Stimulated activated CD4-positive, alpha-beta T cell treated with anti-CD3 and anti-CD28 coated beads, Interleukin-15, amount 100 ng/mL, for 48 hours (primary cell): ENCODE measurements at regions not wholly inside any gene's neighbourhood (a gene's known extent, or its start where the extent isn't known, plus 50 kb on each side); places are given as distances from the start of the nearest gene placed in this dataset.

Source experiments
- DNase-seq, 2 donors: peaks; one replicate each; pipeline ENCODE4 v3.0.0-alpha.2; 2020; ENCODE audit warnings: low read depth in 2 of 2

DNA sequence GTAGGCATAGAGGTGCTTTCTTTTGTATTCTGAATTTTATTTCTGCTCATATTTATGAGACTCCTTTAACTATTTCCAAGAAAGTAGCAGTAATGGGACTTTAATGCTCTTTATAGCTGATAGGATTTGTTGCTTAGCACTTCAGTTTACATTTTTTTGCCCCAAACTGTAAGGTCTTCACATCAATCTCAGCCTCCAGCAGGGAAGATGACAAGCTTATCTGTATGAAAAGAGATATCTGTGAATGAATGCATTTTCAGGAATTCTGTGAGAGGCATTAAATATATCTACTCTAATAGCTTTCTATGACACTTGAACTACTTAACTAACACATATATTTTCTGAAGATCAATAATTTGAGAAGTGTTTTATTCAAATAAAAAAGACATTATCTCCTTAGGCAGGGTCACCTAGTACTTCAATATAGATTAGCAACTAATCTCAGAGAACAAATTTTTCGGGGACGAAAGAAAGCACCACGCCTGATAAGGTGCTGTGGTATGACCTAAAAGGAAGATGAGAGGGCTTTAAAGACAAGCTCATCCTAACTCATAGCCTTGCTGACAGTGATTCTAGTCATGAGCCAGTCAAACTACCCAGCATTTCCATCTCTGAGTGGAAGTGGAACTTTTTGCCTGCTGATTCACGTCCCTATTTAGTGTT lies 766.1 kb upstream of the CNTNAP5 start:
- no peak for DNase-seq

DNA sequence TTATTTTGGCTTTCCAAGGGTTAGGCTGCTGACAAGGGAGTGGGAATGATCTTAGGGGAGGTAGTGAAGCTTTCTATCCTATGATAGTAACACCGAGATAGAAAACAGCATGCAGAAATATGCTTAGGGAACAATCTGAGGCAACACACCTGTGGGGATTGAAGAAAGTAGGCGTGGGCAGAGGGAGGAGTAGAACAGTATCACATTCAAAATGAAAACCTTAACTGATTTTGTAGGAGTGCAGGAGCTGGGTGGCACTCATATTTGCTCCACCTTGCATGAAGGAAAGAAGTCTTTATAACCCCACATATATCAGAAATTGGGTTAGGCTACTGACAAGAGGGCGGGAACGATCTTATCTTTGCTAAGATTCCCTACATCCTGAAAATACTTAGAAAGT lies 762.2 kb upstream of the CNTNAP5 start:
- DNase-seq = no peak

DNA sequence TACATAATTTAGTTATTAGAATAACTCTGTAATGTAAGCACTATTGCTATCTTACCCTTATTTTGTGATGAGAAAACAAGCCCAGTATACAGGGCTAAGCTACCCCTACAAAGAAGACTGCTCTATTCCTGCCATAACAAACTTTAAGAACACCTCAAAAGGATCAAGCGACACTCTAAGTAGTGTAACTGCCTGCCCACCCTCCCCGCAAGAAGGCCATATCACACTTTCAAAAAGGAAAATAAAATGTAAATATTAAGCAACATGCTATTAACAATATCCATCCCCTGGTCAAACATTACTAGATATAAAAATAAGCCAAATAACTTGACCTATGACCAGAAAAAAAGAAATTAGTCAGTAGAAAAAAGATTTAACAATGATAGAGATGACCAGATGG lies 741.7 kb upstream of the CNTNAP5 start:
- no peak for DNase-seq

DNA sequence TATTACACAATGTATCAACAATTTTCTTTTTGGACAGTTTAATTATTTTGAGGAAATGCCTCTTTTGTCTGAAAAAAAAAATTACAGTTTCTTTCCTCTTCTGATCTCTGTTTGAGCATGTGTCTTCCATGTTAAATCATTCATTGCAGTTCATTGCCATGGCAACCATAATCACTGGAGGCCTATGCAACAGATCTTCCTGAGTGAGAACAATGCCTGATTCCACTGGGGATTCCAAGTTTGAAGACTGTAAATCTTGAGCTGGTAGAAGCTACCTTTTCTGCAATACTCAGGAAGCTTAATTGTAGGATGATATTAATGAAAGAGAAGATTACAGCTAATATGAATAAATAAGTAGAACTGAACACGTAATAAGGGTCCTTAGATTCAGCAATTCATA lies 721.4 kb upstream of the CNTNAP5 start:
- DNase-seq = no peak
